Liver (tissue), 8 donors: ENCODE measurements at regions not wholly inside any gene's neighbourhood (a gene's known extent, or its start where the extent isn't known, plus 50 kb on each side); places are given as distances from the start of the nearest gene placed in this dataset.

Experiments used
- DNase-seq: peaks from one replicate; pipeline ENCODE4 v3.0.0-alpha.2; 2017; ENCODE audit warnings: low spot score
- H3K27ac ChIP-seq, 2 donors: one replicate each; pipeline ENCODE4 v1.7.0; 2013; ENCODE audit warnings: inconsistent platforms in 2 of 2, low read length in 2 of 2, control low read depth in 1 of 2, low read depth in 1 of 2, mild to moderate bottlenecking in 1 of 2
- H3K27me3 ChIP-seq, 4 donors: one replicate each; pipeline versions ENCODE4 v1.6.1 to v1.7.0; 2013; ENCODE audit warnings: low read length in 3 of 4, inconsistent platforms in 1 of 4, mild to moderate bottlenecking in 1 of 4, moderate library complexity in 1 of 4; ENCODE audit not compliant: control insufficient read depth in 4 of 4, insufficient read depth in 4 of 4
- H3K36me3 ChIP-seq, 4 donors: one replicate each; pipeline versions ENCODE4 v1.6.1 to v1.7.0; 2013; ENCODE audit warnings: low read length in 3 of 4, mild to moderate bottlenecking in 3 of 4, low read depth in 1 of 4, moderate library complexity in 1 of 4; ENCODE audit not compliant: control insufficient read depth in 4 of 4, insufficient read depth in 3 of 4
- H3K4me1 ChIP-seq, 4 donors: one replicate each; pipeline versions ENCODE4 v1.6.1 to v1.7.0; 2013; ENCODE audit warnings: low read length in 3 of 4, mild to moderate bottlenecking in 3 of 4, moderate library complexity in 1 of 4; ENCODE audit not compliant: control insufficient read depth in 4 of 4, insufficient read depth in 4 of 4
- H3K4me3 ChIP-seq, 3 donors: one replicate each; pipeline versions ENCODE4 v1.6.1 to v1.7.0; 2013; ENCODE audit warnings: low read length in 3 of 3, control low read depth in 1 of 3, low read depth in 1 of 3, mild to moderate bottlenecking in 1 of 3
- H3K9ac ChIP-seq, 2 donors: one replicate each; pipeline ENCODE4 v1.7.0; 2013; ENCODE audit warnings: low read length in 2 of 2, mild to moderate bottlenecking in 2 of 2, moderate library complexity in 2 of 2, control low read depth in 1 of 2, low read depth in 1 of 2
- H3K9me3 ChIP-seq, 4 donors: one replicate each; pipeline versions ENCODE4 v1.6.1 to v1.7.0; 2013; ENCODE audit warnings: low read length in 3 of 4; ENCODE audit not compliant: control insufficient read depth in 4 of 4
- ATF3 ChIP-seq: IDR thresholded peaks from 2 replicates; pipeline ENCODE4 v1.6.1; 2016; ENCODE audit warnings: antibody characterized with exemption
- CTCF ChIP-seq: fragments of 150-350 bp; IDR thresholded peaks from 2 replicates; pipeline ENCODE4 v1.5.1; 2017; ENCODE audit warnings: improper control_type of control experiment, low read depth, low read length; ENCODE audit not compliant: missing input control
- EGR1 ChIP-seq, 2 donors: IDR thresholded peaks; 2 replicates each; pipeline ENCODE4 v1.6.1; 2016 to 2018; ENCODE audit warnings: antibody characterized with exemption in 2 of 2, low read depth in 2 of 2
- FOXA2 ChIP-seq: IDR thresholded peaks from 2 replicates; pipeline ENCODE4 v1.6.1; 2016; ENCODE audit warnings: antibody characterized with exemption
- GABPA ChIP-seq, 2 donors: IDR thresholded peaks in 1 of 2; conservative IDR thresholded peaks in 1 of 2; 2 replicates each; pipeline ENCODE4 v1.6.1; 2016; ENCODE audit warnings: antibody characterized with exemption in 2 of 2, mild to moderate bottlenecking in 1 of 2, moderate library complexity in 1 of 2
- HNF4G ChIP-seq: IDR thresholded peaks from 2 replicates; pipeline ENCODE4 v1.6.1; 2016; ENCODE audit warnings: antibody characterized with exemption
- JUND ChIP-seq, 2 donors: IDR thresholded peaks; 2 replicates each; pipeline ENCODE4 v1.6.1; 2016; ENCODE audit warnings: antibody characterized with exemption in 2 of 2
- NR2F2 ChIP-seq: IDR thresholded peaks from 2 replicates; pipeline ENCODE4 v1.6.1; 2016; ENCODE audit warnings: antibody characterized with exemption
- RXRA ChIP-seq, 2 donors: IDR thresholded peaks; 2 replicates each; pipeline ENCODE4 v1.6.1; 2017 to 2018; ENCODE audit warnings: antibody characterized with exemption in 2 of 2, mild to moderate bottlenecking in 1 of 2
- SP1 ChIP-seq: IDR thresholded peaks from 2 replicates; pipeline ENCODE4 v1.6.1; 2018; ENCODE audit warnings: antibody characterized with exemption, mild to moderate bottlenecking
- TAF1 ChIP-seq: conservative IDR thresholded peaks from 2 replicates; pipeline ENCODE4 v1.6.1; 2016; ENCODE audit warnings: antibody characterized with exemption, mild to moderate bottlenecking
- WGBS: extraction: QIAGEN DNeasy Blood & Tissue Kit; methylation state at CpG from one replicate; pipeline ENCODE4 v1.1.7; 2013; 5-methylcytosine and 5-hydroxymethylcytosine counted together
- TF ChIP-seq, protein P1 (sequence below): IDR thresholded peaks from 2 replicates; pipeline ENCODE4 v1.6.1; 2016; ENCODE audit warnings: antibody characterized with exemption
- TF ChIP-seq, protein P2 (sequence below): IDR thresholded peaks from 2 replicates; pipeline ENCODE4 v1.6.1; 2016; ENCODE audit warnings: antibody characterized with exemption, mild to moderate bottlenecking
- donor health status: healthy.
- donor health status: healthy.
- donor health status: healthy.
- donor health status: healthy.
- donor health status: healthy.

- no peak for DNase-seq
- Histone ChIP-seq H3K27ac (no peak overlapping the region), H3K9me3 (no peaks in the 10 kb centered on the region), H3K36me3 (no peaks in the 10 kb centered on the region), H3K4me1 (no peaks in the 10 kb centered on the region), H3K4me3 (no peak overlapping the region), H3K27me3 (no peaks in the 10 kb centered on the region), H3K9ac (no peak overlapping the region)
- 73% methylated on average over 9 of the region's 9 CpGs for WGBS
- TF ChIP-seq CTCF (no peak), EGR1 (IDR thresholded peaks at IDR 0.05; ENCODE audit: low read depth in 2 of 2) (no peak), NR2F2 (no peak), TAF1 (no peak), JUND (IDR thresholded peaks at IDR 0.05) (no peak), FOXA2 (no peak), SP1 (no peak), GABPA (IDR thresholded peaks at IDR 0.05 in 1 of 2, conservative IDR thresholded peaks at IDR 0.05 in 1 of 2) (no peak), RXRA (IDR thresholded peaks at IDR 0.05) (no peak), ATF3 (no peak), HNF4G (no peak)
- TF ChIP-seq, protein P1, sequence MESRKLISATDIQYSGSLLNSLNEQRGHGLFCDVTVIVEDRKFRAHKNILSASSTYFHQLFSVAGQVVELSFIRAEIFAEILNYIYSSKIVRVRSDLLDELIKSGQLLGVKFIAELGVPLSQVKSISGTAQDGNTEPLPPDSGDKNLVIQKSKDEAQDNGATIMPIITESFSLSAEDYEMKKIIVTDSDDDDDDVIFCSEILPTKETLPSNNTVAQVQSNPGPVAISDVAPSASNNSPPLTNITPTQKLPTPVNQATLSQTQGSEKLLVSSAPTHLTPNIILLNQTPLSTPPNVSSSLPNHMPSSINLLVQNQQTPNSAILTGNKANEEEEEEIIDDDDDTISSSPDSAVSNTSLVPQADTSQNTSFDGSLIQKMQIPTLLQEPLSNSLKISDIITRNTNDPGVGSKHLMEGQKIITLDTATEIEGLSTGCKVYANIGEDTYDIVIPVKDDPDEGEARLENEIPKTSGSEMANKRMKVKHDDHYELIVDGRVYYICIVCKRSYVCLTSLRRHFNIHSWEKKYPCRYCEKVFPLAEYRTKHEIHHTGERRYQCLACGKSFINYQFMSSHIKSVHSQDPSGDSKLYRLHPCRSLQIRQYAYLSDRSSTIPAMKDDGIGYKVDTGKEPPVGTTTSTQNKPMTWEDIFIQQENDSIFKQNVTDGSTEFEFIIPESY: no peak
- TF ChIP-seq, protein P2, sequence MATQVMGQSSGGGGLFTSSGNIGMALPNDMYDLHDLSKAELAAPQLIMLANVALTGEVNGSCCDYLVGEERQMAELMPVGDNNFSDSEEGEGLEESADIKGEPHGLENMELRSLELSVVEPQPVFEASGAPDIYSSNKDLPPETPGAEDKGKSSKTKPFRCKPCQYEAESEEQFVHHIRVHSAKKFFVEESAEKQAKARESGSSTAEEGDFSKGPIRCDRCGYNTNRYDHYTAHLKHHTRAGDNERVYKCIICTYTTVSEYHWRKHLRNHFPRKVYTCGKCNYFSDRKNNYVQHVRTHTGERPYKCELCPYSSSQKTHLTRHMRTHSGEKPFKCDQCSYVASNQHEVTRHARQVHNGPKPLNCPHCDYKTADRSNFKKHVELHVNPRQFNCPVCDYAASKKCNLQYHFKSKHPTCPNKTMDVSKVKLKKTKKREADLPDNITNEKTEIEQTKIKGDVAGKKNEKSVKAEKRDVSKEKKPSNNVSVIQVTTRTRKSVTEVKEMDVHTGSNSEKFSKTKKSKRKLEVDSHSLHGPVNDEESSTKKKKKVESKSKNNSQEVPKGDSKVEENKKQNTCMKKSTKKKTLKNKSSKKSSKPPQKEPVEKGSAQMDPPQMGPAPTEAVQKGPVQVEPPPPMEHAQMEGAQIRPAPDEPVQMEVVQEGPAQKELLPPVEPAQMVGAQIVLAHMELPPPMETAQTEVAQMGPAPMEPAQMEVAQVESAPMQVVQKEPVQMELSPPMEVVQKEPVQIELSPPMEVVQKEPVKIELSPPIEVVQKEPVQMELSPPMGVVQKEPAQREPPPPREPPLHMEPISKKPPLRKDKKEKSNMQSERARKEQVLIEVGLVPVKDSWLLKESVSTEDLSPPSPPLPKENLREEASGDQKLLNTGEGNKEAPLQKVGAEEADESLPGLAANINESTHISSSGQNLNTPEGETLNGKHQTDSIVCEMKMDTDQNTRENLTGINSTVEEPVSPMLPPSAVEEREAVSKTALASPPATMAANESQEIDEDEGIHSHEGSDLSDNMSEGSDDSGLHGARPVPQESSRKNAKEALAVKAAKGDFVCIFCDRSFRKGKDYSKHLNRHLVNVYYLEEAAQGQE: no peak
These were observed 360.0 kb upstream of the CDH5 start for GRCh38 chr16:66006485-66006884.

GRCh38 chr16:66004699-66005098, 361.8 kb upstream of the CDH5 start:
- no peak overlapping the region for H3K9ac ChIP-seq
- no peak overlapping the region for H3K4me3 ChIP-seq
- DNase-seq: no peak
- no peaks in the 10 kb centered on the region for H3K4me1 ChIP-seq
- 70% methylated on average over 3 of the region's 3 CpGs for WGBS
- no peaks in the 10 kb centered on the region for H3K9me3 ChIP-seq
- H3K27ac ChIP-seq: no peak overlapping the region
- no peaks in the 10 kb centered on the region for H3K36me3 ChIP-seq
- TF ChIP-seq, protein P2: no peak
- no peaks in the 10 kb centered on the region for H3K27me3 ChIP-seq
